ENCODE measurements at regions not wholly inside any gene's neighbourhood (a gene's known extent, or its start where the extent isn't known, plus 50 kb on each side); places are given as distances from the start of the nearest gene placed in this dataset.
"Not testable (repeated sequence)": the region's sequence is repeated elsewhere in the genome, so short reads cannot be mapped to it uniquely, and the experiment has no call there.

DNA sequence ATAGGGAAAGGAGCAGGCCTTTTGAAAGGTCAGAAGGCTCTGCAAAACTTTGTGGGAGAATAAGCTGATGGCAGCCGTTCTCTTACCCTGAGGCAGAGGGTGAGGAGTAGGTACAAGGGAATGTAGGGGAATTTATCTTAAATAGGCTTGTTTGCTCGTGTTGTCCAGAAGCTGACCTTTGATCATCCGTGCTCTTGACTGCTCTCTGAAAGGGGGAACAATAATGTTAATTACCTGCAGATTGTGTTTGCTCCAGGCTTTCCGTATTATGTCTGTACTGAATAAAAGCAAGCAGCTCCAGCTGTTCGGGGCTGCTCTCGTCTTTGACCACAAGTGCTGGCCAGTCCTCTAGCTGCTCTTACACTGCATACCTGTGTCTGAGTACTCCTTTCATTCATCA, 116.3 kb downstream of the ZNF429 start:
- H3K27me3 ChIP-seq (ENCODE audit: insufficient read depth, poor library complexity, severe bottlenecking): no peaks in the 10 kb centered on the region
- no peak for DNase-seq (ENCODE audit: low read depth in 1 of 2, low spot score in 1 of 2)
- H3K4me3 ChIP-seq (replicated peaks; ENCODE audit: insufficient read depth, low read length): no peak overlapping the region
- H3K27ac ChIP-seq (replicated peaks): no peak overlapping the region
- TF ChIP-seq, protein P1, sequence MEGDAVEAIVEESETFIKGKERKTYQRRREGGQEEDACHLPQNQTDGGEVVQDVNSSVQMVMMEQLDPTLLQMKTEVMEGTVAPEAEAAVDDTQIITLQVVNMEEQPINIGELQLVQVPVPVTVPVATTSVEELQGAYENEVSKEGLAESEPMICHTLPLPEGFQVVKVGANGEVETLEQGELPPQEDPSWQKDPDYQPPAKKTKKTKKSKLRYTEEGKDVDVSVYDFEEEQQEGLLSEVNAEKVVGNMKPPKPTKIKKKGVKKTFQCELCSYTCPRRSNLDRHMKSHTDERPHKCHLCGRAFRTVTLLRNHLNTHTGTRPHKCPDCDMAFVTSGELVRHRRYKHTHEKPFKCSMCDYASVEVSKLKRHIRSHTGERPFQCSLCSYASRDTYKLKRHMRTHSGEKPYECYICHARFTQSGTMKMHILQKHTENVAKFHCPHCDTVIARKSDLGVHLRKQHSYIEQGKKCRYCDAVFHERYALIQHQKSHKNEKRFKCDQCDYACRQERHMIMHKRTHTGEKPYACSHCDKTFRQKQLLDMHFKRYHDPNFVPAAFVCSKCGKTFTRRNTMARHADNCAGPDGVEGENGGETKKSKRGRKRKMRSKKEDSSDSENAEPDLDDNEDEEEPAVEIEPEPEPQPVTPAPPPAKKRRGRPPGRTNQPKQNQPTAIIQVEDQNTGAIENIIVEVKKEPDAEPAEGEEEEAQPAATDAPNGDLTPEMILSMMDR (IDR thresholded peaks at IDR 0.05; ENCODE audit: insufficient read depth, low read length): no peak
- TF ChIP-seq SPI1 (IDR thresholded peaks at IDR 0.05; ENCODE audit: borderline replicate concordance, low read depth) (no peak), GABPA (IDR thresholded peaks at IDR 0.05; ENCODE audit: low read depth) (no peak), POLR2AphosphoS5 (IDR thresholded peaks at IDR 0.05; ENCODE audit: low read depth) (no peak)
- TF ChIP-seq, protein P2, sequence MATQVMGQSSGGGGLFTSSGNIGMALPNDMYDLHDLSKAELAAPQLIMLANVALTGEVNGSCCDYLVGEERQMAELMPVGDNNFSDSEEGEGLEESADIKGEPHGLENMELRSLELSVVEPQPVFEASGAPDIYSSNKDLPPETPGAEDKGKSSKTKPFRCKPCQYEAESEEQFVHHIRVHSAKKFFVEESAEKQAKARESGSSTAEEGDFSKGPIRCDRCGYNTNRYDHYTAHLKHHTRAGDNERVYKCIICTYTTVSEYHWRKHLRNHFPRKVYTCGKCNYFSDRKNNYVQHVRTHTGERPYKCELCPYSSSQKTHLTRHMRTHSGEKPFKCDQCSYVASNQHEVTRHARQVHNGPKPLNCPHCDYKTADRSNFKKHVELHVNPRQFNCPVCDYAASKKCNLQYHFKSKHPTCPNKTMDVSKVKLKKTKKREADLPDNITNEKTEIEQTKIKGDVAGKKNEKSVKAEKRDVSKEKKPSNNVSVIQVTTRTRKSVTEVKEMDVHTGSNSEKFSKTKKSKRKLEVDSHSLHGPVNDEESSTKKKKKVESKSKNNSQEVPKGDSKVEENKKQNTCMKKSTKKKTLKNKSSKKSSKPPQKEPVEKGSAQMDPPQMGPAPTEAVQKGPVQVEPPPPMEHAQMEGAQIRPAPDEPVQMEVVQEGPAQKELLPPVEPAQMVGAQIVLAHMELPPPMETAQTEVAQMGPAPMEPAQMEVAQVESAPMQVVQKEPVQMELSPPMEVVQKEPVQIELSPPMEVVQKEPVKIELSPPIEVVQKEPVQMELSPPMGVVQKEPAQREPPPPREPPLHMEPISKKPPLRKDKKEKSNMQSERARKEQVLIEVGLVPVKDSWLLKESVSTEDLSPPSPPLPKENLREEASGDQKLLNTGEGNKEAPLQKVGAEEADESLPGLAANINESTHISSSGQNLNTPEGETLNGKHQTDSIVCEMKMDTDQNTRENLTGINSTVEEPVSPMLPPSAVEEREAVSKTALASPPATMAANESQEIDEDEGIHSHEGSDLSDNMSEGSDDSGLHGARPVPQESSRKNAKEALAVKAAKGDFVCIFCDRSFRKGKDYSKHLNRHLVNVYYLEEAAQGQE (IDR thresholded peaks at IDR 0.05; ENCODE audit: insufficient replicate concordance, low read depth): no peak

DNA sequence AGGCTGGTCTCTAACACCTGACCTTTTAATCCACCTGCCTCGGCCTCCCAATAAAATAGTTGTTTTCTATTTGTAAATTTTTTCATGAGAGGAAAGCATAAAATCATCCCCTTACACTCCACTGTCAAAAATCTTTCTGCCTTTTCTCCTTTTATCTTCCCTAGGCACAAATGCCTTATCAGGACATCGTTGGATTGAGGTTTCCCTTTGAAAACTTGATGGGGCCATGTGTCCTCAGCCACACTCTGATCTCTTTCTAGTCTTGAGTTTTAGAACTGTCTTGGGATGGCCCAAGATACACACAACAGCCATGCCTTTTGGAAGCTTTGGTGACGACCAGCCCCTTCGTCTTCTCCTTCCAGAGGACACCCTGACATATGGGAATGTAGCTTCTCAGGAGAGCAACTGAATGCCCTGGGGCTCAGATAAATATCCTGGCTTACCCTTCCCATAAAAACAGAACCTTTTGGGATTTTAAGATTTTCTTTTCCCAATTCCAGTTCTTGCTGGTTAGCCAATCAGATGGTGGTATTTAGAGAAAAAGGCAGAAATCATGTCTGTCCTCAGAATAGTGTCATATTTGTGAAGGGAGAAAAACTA, 112.4 kb downstream of the ZNF429 start:
- H3K27me3 ChIP-seq (ENCODE audit: insufficient read depth, poor library complexity, severe bottlenecking): no peaks in the 10 kb centered on the region
- no peak for TF ChIP-seq POLR2AphosphoS5 (IDR thresholded peaks at IDR 0.05; ENCODE audit: low read depth)
- DNase-seq (ENCODE audit: low read depth in 1 of 2, low spot score in 1 of 2): no peak
- H3K27ac ChIP-seq (replicated peaks): no peak overlapping the region
- H3K4me3 ChIP-seq (replicated peaks; ENCODE audit: insufficient read depth, low read length): no peak overlapping the region

DNA sequence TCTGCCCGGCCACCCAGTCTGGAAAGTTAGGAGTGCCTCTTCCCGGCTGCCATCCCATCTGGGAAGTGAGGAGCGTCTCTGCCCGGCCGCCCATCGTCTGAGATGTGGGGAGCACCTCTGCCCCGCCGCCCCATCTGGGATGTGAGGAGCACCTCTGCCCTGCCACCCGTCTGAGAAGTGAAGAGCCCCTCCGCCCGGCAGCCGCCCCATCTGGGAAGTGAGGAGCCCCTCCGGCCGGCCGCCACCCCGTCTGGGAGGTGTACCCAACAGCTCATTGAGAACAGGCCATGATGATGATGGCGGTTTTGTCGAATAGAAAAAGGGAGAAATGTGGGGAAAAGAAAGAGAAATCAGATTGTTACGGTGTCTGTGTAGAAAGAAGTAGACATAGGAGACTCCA, 109.4 kb downstream of the ZNF429 start:
- H3K4me3 ChIP-seq (replicated peaks; ENCODE audit: insufficient read depth, low read length); H3K27ac ChIP-seq (replicated peaks); DNase-seq (ENCODE audit: low read depth in 1 of 2, low spot score in 1 of 2); H3K27me3 ChIP-seq (ENCODE audit: insufficient read depth, poor library complexity, severe bottlenecking): not testable (repeated sequence)

DNA sequence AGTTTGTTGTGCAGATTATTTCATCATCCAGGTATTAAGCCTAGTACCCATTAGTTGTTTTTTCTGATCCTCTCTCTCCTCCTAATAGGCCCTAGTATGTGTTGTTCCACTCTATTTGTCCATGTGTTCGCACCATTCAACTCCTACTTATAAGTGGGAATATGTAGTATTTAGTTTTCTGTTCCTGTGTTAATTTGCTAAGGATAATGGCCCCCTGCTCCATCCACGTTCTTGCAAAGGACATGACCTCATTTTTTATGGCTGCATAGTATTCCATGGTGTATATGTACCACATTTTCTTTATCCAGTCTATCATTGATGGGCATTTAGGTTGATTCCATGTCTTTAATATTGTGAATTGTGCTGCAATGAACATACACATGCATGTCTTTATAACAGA, 107.8 kb downstream of the ZNF429 start:
- H3K27me3 ChIP-seq (ENCODE audit: insufficient read depth, poor library complexity, severe bottlenecking); H3K27ac ChIP-seq (replicated peaks): not testable (repeated sequence)

DNA sequence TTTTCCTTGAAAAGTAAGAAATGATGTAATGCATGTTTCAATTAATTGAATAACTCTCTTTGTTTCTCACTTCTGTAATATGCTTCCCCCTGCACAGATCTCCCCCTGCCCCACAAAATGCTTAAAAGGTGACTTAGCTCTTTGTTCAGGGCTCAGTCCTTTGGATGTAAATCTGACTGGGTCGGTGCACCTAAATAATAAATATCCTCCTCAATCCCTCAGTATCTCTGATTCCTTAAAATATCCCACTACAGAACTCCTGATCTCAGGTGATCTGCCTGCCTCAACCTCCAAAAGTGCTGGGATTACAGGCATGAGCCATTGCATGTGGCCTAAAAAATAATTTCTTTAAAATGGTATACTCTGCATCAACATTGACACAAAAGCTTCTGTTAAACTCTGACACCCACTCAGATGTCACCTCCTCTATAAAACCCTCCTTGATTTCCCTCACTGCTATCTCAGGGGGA, 107.0 kb downstream of the ZNF429 start:
- Histone ChIP-seq H3K4me3 (replicated peaks; ENCODE audit: insufficient read depth, low read length) (no peak overlapping the region), H3K27ac (replicated peaks) (no peak overlapping the region), H3K27me3 (ENCODE audit: insufficient read depth, poor library complexity, severe bottlenecking) (no peaks in the 10 kb centered on the region)
- no peak for TF ChIP-seq GABPA (IDR thresholded peaks at IDR 0.05; ENCODE audit: low read depth)
- TF ChIP-seq, protein P1 (IDR thresholded peaks at IDR 0.05; ENCODE audit: insufficient read depth, low read length): no peak
- TF ChIP-seq POLR2AphosphoS5 (IDR thresholded peaks at IDR 0.05; ENCODE audit: low read depth): no peak
- TF ChIP-seq, protein P2 (IDR thresholded peaks at IDR 0.05; ENCODE audit: insufficient replicate concordance, low read depth): no peak
- TF ChIP-seq SPI1 (IDR thresholded peaks at IDR 0.05; ENCODE audit: borderline replicate concordance, low read depth): no peak
- no peak for DNase-seq (ENCODE audit: low read depth in 1 of 2, low spot score in 1 of 2)

More for the DNA sequence above, 107.8 kb downstream of the ZNF429 start:
- H3K4me3 ChIP-seq (replicated peaks; ENCODE audit: insufficient read depth, low read length); DNase-seq (ENCODE audit: low read depth in 1 of 2, low spot score in 1 of 2): not testable (repeated sequence)

Data from HL-60 (cell line).